GM18502 (cell line): ENCODE measurements at regions not wholly inside any gene's neighbourhood (a gene's known extent, or its start where the extent isn't known, plus 50 kb on each side); places are given as distances from the start of the nearest gene placed in this dataset.
"Not testable (repeated sequence)": the region's sequence is repeated elsewhere in the genome, so short reads cannot be mapped to it uniquely, and the experiment has no call there.

ENCODE experiments used
- ATAC-seq: cut with Tn5 transposase; IDR thresholded peaks from one replicate; pipeline ENCODE4 v1.9.1; 2021; ENCODE audit warnings: mild to moderate bottlenecking; ENCODE audit not compliant: unreplicated experiment, poor library complexity

- no peak for ATAC-seq
These were observed 325.9 kb upstream of the EPHA7 start for GRCh38 chr6:93745306-93745705.

DNA sequence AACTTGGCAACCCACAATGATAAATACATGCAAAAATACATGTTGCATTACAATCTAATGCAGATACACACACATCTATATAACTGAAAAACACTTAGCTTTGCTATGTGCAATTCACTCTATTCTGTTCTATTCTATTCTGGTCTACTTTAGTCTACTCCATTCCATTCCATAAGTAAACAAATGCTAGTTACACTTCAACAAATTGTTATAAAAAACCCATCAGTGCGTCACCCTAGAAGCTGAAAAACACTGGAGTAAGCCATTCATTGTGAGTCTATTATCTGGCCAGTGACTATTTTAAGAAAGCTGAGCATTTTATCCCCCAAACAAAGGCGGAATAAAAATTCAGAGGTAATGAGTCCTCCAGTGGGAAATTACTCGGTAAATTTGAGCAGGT is 315.7 kb upstream of the EPHA7 start:
- no peak for ATAC-seq

GRCh38 chr6:93731306-93731705 is 311.9 kb upstream of the EPHA7 start:
- ATAC-seq = no peak

DNA sequence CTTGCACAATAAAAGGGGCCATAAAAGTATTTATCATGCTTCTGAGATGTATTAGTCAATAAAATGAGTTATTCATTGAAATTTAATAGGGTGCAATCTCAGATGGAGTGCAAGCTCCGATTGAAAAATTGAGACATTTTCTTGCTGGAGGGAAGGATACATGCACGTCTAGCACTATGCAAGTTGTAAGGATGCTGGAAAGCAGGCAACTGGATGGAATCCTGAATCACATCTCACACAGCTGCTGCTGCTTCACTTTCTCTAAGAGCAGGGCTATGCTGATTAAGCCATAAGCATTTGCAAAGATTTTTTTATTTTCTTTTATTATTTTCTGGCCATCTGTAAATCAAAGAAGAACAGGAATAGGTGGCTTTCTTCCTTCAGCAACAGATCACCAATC is 308.8 kb upstream of the EPHA7 start:
- ATAC-seq = no peak

- no peak for ATAC-seq
These were observed 308.1 kb upstream of the EPHA7 start for GRCh38 chr6:93727447-93727846.

- no peak for ATAC-seq
These were observed 302.2 kb upstream of the EPHA7 start for GRCh38 chr6:93721386-93722048.

DNA sequence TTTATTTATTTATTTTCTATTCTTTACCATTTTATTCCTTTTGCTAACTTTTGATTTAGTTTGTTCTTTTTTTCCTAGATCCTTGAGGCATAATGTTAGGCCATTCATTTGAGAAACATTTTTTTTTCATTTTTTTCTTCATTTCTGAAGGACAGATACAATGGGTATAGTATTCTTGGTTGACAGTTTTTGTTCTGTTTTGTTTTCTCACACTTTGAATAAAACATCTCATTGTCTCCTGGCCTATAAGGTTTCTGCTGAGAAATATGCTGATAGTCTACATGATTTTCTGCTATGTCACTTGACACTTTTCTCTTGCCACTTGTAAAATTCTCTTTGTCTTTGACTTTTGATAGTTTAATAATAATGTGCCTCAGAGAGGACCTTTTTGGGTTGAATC is 294.6 kb upstream of the EPHA7 start:
- ATAC-seq = no peak

GRCh38 chr6:93703431-93703830 is 284.1 kb upstream of the EPHA7 start:
- no peak for ATAC-seq

DNA sequence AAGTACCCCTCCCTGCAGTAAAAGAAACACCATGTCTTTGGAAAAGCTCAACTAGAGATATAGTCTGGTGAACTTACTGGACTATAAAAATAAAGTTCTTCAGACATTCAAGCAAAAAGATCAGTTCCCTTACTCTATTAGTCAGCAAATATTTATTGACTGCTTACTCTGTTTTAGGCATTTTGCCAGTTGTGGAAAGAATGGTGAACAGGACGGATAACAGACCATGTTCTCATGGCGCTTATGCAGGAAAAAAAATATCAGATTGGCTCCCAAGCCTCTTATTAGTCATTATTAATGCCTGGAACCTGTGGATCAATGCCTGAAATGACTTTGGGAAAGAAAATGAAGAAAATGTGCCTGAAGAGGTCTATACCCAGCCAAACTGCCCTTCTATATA is 282.2 kb upstream of the EPHA7 start:
- no peak for ATAC-seq

GRCh38 chr6:93685494-93685893 is 266.1 kb upstream of the EPHA7 start:
- ATAC-seq = no peak

GRCh38 chr6:93684339-93684738 is 265.0 kb upstream of the EPHA7 start:
- no peak for ATAC-seq

- ATAC-seq = no peak
These were observed 260.5 kb upstream of the EPHA7 start for GRCh38 chr6:93679836-93680235.

- ATAC-seq = no peak
These were observed 259.6 kb upstream of the EPHA7 start for GRCh38 chr6:93678841-93679454.

- no peak for ATAC-seq
These were observed 258.1 kb upstream of the EPHA7 start for GRCh38 chr6:93677264-93677965.

GRCh38 chr6:93676581-93676980 is 257.2 kb upstream of the EPHA7 start:
- no peak for ATAC-seq

- ATAC-seq = no peak
These were observed 256.6 kb upstream of the EPHA7 start for GRCh38 chr6:93675856-93676417.

- no peak for ATAC-seq
These were observed 243.8 kb upstream of the EPHA7 start for GRCh38 chr6:93663111-93663510.

DNA sequence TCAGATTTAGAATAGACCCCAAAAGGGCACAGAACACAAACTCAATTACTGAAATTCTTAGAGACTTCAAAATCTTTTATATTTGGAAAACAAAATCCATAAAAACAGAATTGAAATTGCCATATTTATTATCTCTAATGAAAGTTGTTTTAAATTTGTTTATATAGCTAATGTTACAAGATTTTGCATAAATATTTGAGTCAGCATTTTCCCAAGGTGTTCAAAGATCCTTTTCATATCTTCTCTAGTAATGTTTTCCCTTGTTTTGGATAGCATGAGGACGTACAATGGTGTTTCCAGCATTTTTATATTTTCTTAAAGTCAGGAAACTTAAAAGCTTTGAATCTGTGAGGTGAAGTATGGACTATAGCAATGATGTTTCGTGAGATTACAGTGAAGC is 235.2 kb upstream of the EPHA7 start:
- no peak for ATAC-seq

DNA sequence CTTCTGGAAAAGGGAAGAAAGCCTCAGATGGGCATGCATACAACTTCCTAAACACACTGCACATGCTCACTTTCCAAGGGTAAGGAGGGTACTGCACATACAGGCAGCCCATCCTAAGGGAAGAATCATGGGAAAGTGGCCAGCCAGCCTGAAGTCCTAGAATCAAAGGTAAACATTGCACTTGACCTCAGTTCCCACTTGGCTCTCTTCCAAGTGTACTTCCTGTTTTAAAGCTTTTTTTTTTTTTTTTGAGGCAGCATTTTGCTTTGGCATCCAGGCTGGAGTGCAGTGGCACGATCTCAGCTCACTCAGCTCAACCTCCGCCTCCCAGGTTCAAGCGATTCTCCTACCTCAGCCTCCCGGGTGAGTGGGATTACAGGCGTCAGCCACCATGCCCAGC is 225.3 kb upstream of the EPHA7 start:
- ATAC-seq = no peak

GRCh38 chr6:93639126-93639525 is 219.8 kb upstream of the EPHA7 start:
- no peak for ATAC-seq

- ATAC-seq = not testable (repeated sequence)
These were observed 217.8 kb upstream of the EPHA7 start for GRCh38 chr6:93636987-93637664.
